Trophoblast cell (in vitro differentiated cells and primary cell): ENCODE measurements at regions not wholly inside any gene's neighbourhood (a gene's known extent, or its start where the extent isn't known, plus 50 kb on each side); places are given as distances from the start of the nearest gene placed in this dataset.

Experiments
- DNase-seq, 2 donors: peaks; one replicate each; pipeline ENCODE4 v3.0.0-alpha.2; 2016
- H2AFZ ChIP-seq: 2 replicates; pipeline ENCODE4 v1.6.1; 2013; ENCODE audit warnings: low read length, moderate library complexity, mild to moderate bottlenecking; ENCODE audit not compliant: insufficient read depth, poor library complexity
- H2AK5ac ChIP-seq: 2 replicates; pipeline ENCODE4 v1.6.1; 2013; ENCODE audit warnings: mild to moderate bottlenecking, low read length
- H2BK120ac ChIP-seq: 2 replicates; pipeline ENCODE4 v1.6.1; 2013; ENCODE audit warnings: low read length, mild to moderate bottlenecking, moderate library complexity; ENCODE audit not compliant: insufficient read depth, poor library complexity
- H2BK12ac ChIP-seq: 2 replicates; pipeline ENCODE4 v1.6.1; 2013; ENCODE audit warnings: mild to moderate bottlenecking, low read length, moderate library complexity
- H2BK5ac ChIP-seq: 2 replicates; pipeline ENCODE4 v1.6.1; 2013; ENCODE audit warnings: low read length, low read depth, moderate library complexity, mild to moderate bottlenecking; ENCODE audit not compliant: poor library complexity
- H3K14ac ChIP-seq: 2 replicates; pipeline ENCODE4 v1.6.1; 2013; ENCODE audit warnings: mild to moderate bottlenecking, low read length
- H3K18ac ChIP-seq: 2 replicates; pipeline ENCODE4 v1.6.1; 2013; ENCODE audit warnings: mild to moderate bottlenecking, low read length
- H3K23ac ChIP-seq: 2 replicates; pipeline ENCODE4 v1.6.1; 2013; ENCODE audit warnings: low read length
- H3K27ac ChIP-seq: 2 replicates; pipeline ENCODE4 v1.5.1; 2013; ENCODE audit warnings: low read depth, mild to moderate bottlenecking, inconsistent platforms, low read length, moderate library complexity
- H3K27me3 ChIP-seq: 2 replicates; pipeline ENCODE4 v1.6.1; 2013; ENCODE audit warnings: inconsistent platforms, mild to moderate bottlenecking, low read length, moderate library complexity; ENCODE audit not compliant: insufficient read depth
- H3K36me3 ChIP-seq, 2 experiments: 1 replicate in 1 of 2; 2 replicates in 1 of 2; pipeline ENCODE4 v1.6.1; 2013; ENCODE audit warnings: low read length in 2 of 2, mild to moderate bottlenecking in 2 of 2, moderate library complexity in 1 of 2; ENCODE audit not compliant: insufficient read depth in 2 of 2, control insufficient read depth in 1 of 2
- H3K4ac ChIP-seq: 2 replicates; pipeline ENCODE4 v1.6.1; 2013; ENCODE audit warnings: low read depth, mild to moderate bottlenecking, low read length, moderate library complexity
- H3K4me1 ChIP-seq, 2 experiments: 1 replicate in 1 of 2; 2 replicates in 1 of 2; pipeline ENCODE4 v1.6.1; 2013; ENCODE audit warnings: low read length in 2 of 2, mild to moderate bottlenecking in 2 of 2, moderate library complexity in 1 of 2; ENCODE audit not compliant: insufficient read depth in 2 of 2, control insufficient read depth in 1 of 2
- H3K4me2 ChIP-seq: 2 replicates; pipeline ENCODE4 v1.6.1; 2013; ENCODE audit warnings: inconsistent platforms, mild to moderate bottlenecking, low read length, moderate library complexity
- H3K4me3 ChIP-seq: 2 replicates; pipeline ENCODE4 v1.5.1; 2013; ENCODE audit warnings: mild to moderate bottlenecking, low read depth, low read length, inconsistent platforms
- H3K79me1 ChIP-seq: one replicate; pipeline ENCODE4 v1.6.1; 2013; ENCODE audit warnings: low read length
- H3K79me2 ChIP-seq: 2 replicates; pipeline ENCODE4 v1.6.1; 2013; ENCODE audit warnings: low read length, mild to moderate bottlenecking; ENCODE audit not compliant: control insufficient read depth, insufficient read depth, poor library complexity
- H3K9ac ChIP-seq: 2 replicates; pipeline ENCODE4 v1.6.1; 2013; ENCODE audit warnings: mild to moderate bottlenecking, low read length
- H3K9me3 ChIP-seq: 2 replicates; pipeline ENCODE4 v1.6.1; 2013; ENCODE audit warnings: low read depth, mild to moderate bottlenecking, control low read depth, inconsistent platforms, low read length; ENCODE audit not compliant: insufficient read depth
- H4K12ac ChIP-seq: 2 replicates; pipeline ENCODE4 v1.6.1; 2013; ENCODE audit warnings: low read depth, mild to moderate bottlenecking, low read length, moderate library complexity
- H4K8ac ChIP-seq: 2 replicates; pipeline ENCODE4 v1.6.1; 2013; ENCODE audit warnings: low read depth, mild to moderate bottlenecking, low read length, moderate library complexity
- H4K91ac ChIP-seq: one replicate; pipeline ENCODE4 v1.6.1; 2013; ENCODE audit warnings: low read depth, mild to moderate bottlenecking, low read length, moderate library complexity
- whole genome bisulfite sequencing: extraction: QIAGEN DNeasy Blood & Tissue Kit; methylation state at CpG from one replicate; pipeline ENCODE4 v1.1.7; 2013; ENCODE audit warnings: missing lambda C conversion rate; ENCODE audit not compliant: insufficient read length, insufficient coverage; ENCODE audit errors: extremely low coverage; 5-methylcytosine and 5-hydroxymethylcytosine counted together

GRCh38 chr3:99472385-99472784 is 166.0 kb upstream of the COL8A1 start:
- Histone ChIP-seq H3K4me1 (no peaks in the 10 kb centered on the region), H3K27me3 (no peaks in the 10 kb centered on the region), H3K9me3 (no peaks in the 10 kb centered on the region), H3K9ac (no peak overlapping the region), H3K27ac (no peak overlapping the region), H2BK5ac (no peak overlapping the region), H3K4me3 (no peak overlapping the region), H2BK120ac (no peak overlapping the region), H4K12ac (no peak overlapping the region), H2BK12ac (no peak overlapping the region), H2AK5ac (no peak overlapping the region), H3K36me3 (no peaks in the 10 kb centered on the region), H3K4ac (no peak overlapping the region), H3K79me2 (no peaks in the 10 kb centered on the region), H3K79me1 (no peaks in the 10 kb centered on the region), H4K8ac (no peak overlapping the region), H4K91ac (no peak overlapping the region), H3K14ac (no peak overlapping the region), H3K18ac (no peak overlapping the region), H3K23ac (no peak overlapping the region), H3K4me2 (no peak overlapping the region), H2AFZ (no peak overlapping the region)
- no peak for DNase-seq
- no CpG with 5 or more reads among the region's 3 CpGs for WGBS

- Histone ChIP-seq H3K9me3 (no peaks in the 10 kb centered on the region), H3K23ac (no peak overlapping the region), H2AFZ (no peak overlapping the region), H2BK5ac (no peak overlapping the region), H3K36me3 (no peaks in the 10 kb centered on the region), H3K14ac (no peak overlapping the region), H3K9ac (no peak overlapping the region), H2AK5ac (no peak overlapping the region), H3K18ac (no peak overlapping the region), H2BK12ac (no peak overlapping the region), H4K12ac (no peak overlapping the region), H4K8ac (no peak overlapping the region), H3K4ac (no peak overlapping the region), H3K4me3 (no peak overlapping the region), H3K27ac (no peak overlapping the region), H2BK120ac (no peak overlapping the region), H3K4me1 (no peaks in the 10 kb centered on the region), H4K91ac (no peak overlapping the region), H3K79me1 (no peaks in the 10 kb centered on the region), H3K27me3 (no peaks in the 10 kb centered on the region), H3K4me2 (no peak overlapping the region), H3K79me2 (no peaks in the 10 kb centered on the region)
- WGBS: no CpG with 5 or more reads among the region's 7 CpGs
- DNase-seq: no peak
These were observed 166.8 kb upstream of the COL8A1 start for GRCh38 chr3:99471353-99472323.

- Histone ChIP-seq H3K79me2 (no peaks in the 10 kb centered on the region), H3K4ac (no peak overlapping the region), H4K91ac (no peak overlapping the region), H2AK5ac (no peak overlapping the region), H2BK12ac (no peak overlapping the region), H2BK5ac (no peak overlapping the region), H4K12ac (no peak overlapping the region), H3K4me2 (no peak overlapping the region), H3K27me3 (no peaks in the 10 kb centered on the region), H3K9me3 (no peaks in the 10 kb centered on the region), H2AFZ (no peak overlapping the region), H3K14ac (no peak overlapping the region), H3K23ac (no peak overlapping the region), H3K18ac (no peak overlapping the region), H3K79me1 (no peaks in the 10 kb centered on the region), H3K36me3 (no peaks in the 10 kb centered on the region), H3K4me3 (no peak overlapping the region), H4K8ac (no peak overlapping the region), H3K27ac (no peak overlapping the region), H2BK120ac (no peak overlapping the region), H3K9ac (no peak overlapping the region), H3K4me1 (no peaks in the 10 kb centered on the region)
- DNase-seq: no peak
These were observed 167.6 kb upstream of the COL8A1 start for GRCh38 chr3:99470841-99471240.

GRCh38 chr3:99468918-99469317 is 169.5 kb upstream of the COL8A1 start:
- Histone ChIP-seq H2AFZ (no peak overlapping the region), H3K27ac (no peak overlapping the region), H4K12ac (no peak overlapping the region), H2BK12ac (no peak overlapping the region), H3K4me1 (no peaks in the 10 kb centered on the region), H3K9me3 (no peaks in the 10 kb centered on the region), H3K14ac (no peak overlapping the region), H4K91ac (no peak overlapping the region), H3K23ac (no peak overlapping the region), H3K18ac (no peak overlapping the region), H2BK120ac (no peak overlapping the region), H3K79me2 (no peaks in the 10 kb centered on the region), H3K79me1 (no peaks in the 10 kb centered on the region), H3K9ac (no peak overlapping the region), H2BK5ac (no peak overlapping the region), H4K8ac (no peak overlapping the region), H3K4ac (no peak overlapping the region), H3K36me3 (no peaks in the 10 kb centered on the region), H3K4me2 (no peak overlapping the region), H2AK5ac (no peak overlapping the region), H3K27me3 (no peaks in the 10 kb centered on the region), H3K4me3 (no peak overlapping the region)
- WGBS: no CpG with 5 or more reads among the region's 3 CpGs
- DNase-seq: no peak
